ENCODE measurements at regions not wholly inside any gene's neighbourhood (a gene's known extent, or its start where the extent isn't known, plus 50 kb on each side); places are given as distances from the start of the nearest gene placed in this dataset.

- Histone ChIP-seq H3K4me3 (replicated peaks in 1 of 2; ENCODE audit: low read depth in 1 of 2, low read length in 2 of 2) (no peak overlapping the region), H3K9me3 (ENCODE audit: control insufficient read depth in 1 of 2, insufficient read depth in 1 of 2, low read depth in 1 of 2, low read length in 2 of 2) (no peaks in the 10 kb centered on the region), H3K4me2 (ENCODE audit: low read length) (no peak overlapping the region), H3K36me3 (ENCODE audit: control insufficient read depth in 1 of 2, insufficient read depth in 2 of 2, low read length in 2 of 2) (no peaks in the 10 kb centered on the region), H2AFZ (ENCODE audit: low read depth, low read length, poor library complexity, severe bottlenecking) (no peak overlapping the region), H3K9ac (ENCODE audit: low read length) (no peak overlapping the region), H3K27ac (ENCODE audit: low read depth, low read length) (no peak overlapping the region), H3K27me3 (ENCODE audit: insufficient read depth, low read length) (no peaks in the 10 kb centered on the region), H3K79me2 (ENCODE audit: insufficient read depth, low read length) (no peaks in the 10 kb centered on the region), H4K20me1 (ENCODE audit: insufficient read depth) (no peaks in the 10 kb centered on the region), H3K9me2 (ENCODE audit: insufficient read depth) (no peaks in the 10 kb centered on the region), H3K4me1 (ENCODE audit: control insufficient read depth in 1 of 2, insufficient read depth in 2 of 2, low read length in 2 of 2) (peaks cover 0 to 8% of the 10 kb centered on the region in 2 experiments; a peak in 1 of 4 replicates)
- CTCF ChIA-PET, result no interaction called here
- intact Hi-C loops (cut with micrococcal nuclease), result no loop called here
- POLR2A ChIA-PET, result no interaction called here
- no TSS peak for BruUV-seq (replicated peaks)
- TF ChIP-seq EZH2 (IDR thresholded peaks at IDR 0.05) (no peak), SP1 (IDR thresholded peaks at IDR 0.05; ENCODE audit: low read depth) (no peak), TCF7L2 (IDR thresholded peaks at IDR 0.05; ENCODE audit: borderline replicate concordance, extremely low read depth, insufficient read depth, insufficient read length) (peak; percentile 46)
- RAD21 ChIA-PET (ENCODE audit: low non-redundant PET in 1 of 2, low total read pairs in 2 of 2, uncharacterized antibody in 2 of 2, unreplicated experiment in 2 of 2), result no interaction called here
- no peak for DNase-seq (ENCODE audit: low read depth, low spot score)
- no peak for ATAC-seq
These were observed 345.6 kb downstream of the SPRY2 start for GRCh38 chr13:79995334-79995733.

- H4K20me1 ChIP-seq (ENCODE audit: insufficient read depth), result no peaks in the 10 kb centered on the region
- H3K36me3 ChIP-seq (ENCODE audit: control insufficient read depth in 1 of 2, insufficient read depth in 2 of 2, low read length in 2 of 2), result no peaks in the 10 kb centered on the region
- intact Hi-C loops (cut with micrococcal nuclease), result no loop called here
- H3K79me2 ChIP-seq (ENCODE audit: insufficient read depth, low read length), result no peaks in the 10 kb centered on the region
- ChIA-PET RAD21 (ENCODE audit: low non-redundant PET in 1 of 2, low total read pairs in 2 of 2, uncharacterized antibody in 2 of 2, unreplicated experiment in 2 of 2) (no interaction called here), CTCF (no interaction called here), POLR2A (no interaction called here)
- no peak overlapping the region for H3K4me2 ChIP-seq (ENCODE audit: low read length)
- no peak for DNase-seq (ENCODE audit: low read depth, low spot score)
- H3K27ac ChIP-seq (ENCODE audit: low read depth, low read length), result no peak overlapping the region
- no TSS peak for BruUV-seq (replicated peaks)
- no peaks in the 10 kb centered on the region for H3K9me3 ChIP-seq (ENCODE audit: control insufficient read depth in 1 of 2, insufficient read depth in 1 of 2, low read depth in 1 of 2, low read length in 2 of 2)
- H3K9ac ChIP-seq (ENCODE audit: low read length), result no peak overlapping the region
- H3K4me3 ChIP-seq (replicated peaks in 1 of 2; ENCODE audit: low read depth in 1 of 2, low read length in 2 of 2), result no peak overlapping the region
- H2AFZ ChIP-seq (ENCODE audit: low read depth, low read length, poor library complexity, severe bottlenecking), result no peak overlapping the region
- H3K27me3 ChIP-seq (ENCODE audit: insufficient read depth, low read length), result no peaks in the 10 kb centered on the region
- peaks cover 0 to 21% of the 10 kb centered on the region in 2 experiments; a peak in 1 of 4 replicates for H3K4me1 ChIP-seq (ENCODE audit: control insufficient read depth in 1 of 2, insufficient read depth in 2 of 2, low read length in 2 of 2)
- H3K9me2 ChIP-seq (ENCODE audit: insufficient read depth), result no peaks in the 10 kb centered on the region
- no peak for ATAC-seq
- TF ChIP-seq ZNF274 (IDR thresholded peaks at IDR 0.05; ENCODE audit: low read depth, low read length) (no peak), SIN3A (IDR thresholded peaks at IDR 0.05; ENCODE audit: low read depth) (no peak), EGR1 (IDR thresholded peaks at IDR 0.05; ENCODE audit: low read depth) (no peak), ZBTB33 (IDR thresholded peaks at IDR 0.05; ENCODE audit: extremely low read depth, insufficient replicate concordance, low read length) (no peak), SP1 (IDR thresholded peaks at IDR 0.05; ENCODE audit: low read depth) (no peak), MAX (IDR thresholded peaks at IDR 0.05) (no peak), ATF3 (IDR thresholded peaks at IDR 0.05) (no peak), CTCF (IDR thresholded peaks at IDR 0.05 in 2 of 3, conservative IDR thresholded peaks at IDR 0.05 in 1 of 3; ENCODE audit: borderline replicate concordance in 1 of 3, insufficient read depth in 1 of 3, low read depth in 2 of 3, low read length in 2 of 3) (no peak), CEBPB (IDR thresholded peaks at IDR 0.05; ENCODE audit: low read depth) (no peak), EZH2phosphoT487 (IDR thresholded peaks at IDR 0.05; ENCODE audit: borderline replicate concordance) (no peak), RAD21 (IDR thresholded peaks at IDR 0.05; ENCODE audit: low read depth) (no peak), POLR2AphosphoS5 (IDR thresholded peaks at IDR 0.05; ENCODE audit: low read depth, low read length) (no peak), YY1 (IDR thresholded peaks at IDR 0.05; ENCODE audit: extremely low read depth, insufficient replicate concordance, low read depth, low read length) (no peak), TCF7L2 (IDR thresholded peaks at IDR 0.05; ENCODE audit: borderline replicate concordance, extremely low read depth, insufficient read depth, insufficient read length) (no peak), EZH2 (IDR thresholded peaks at IDR 0.05) (no peak), ELF1 (IDR thresholded peaks at IDR 0.05; ENCODE audit: borderline replicate concordance, low read depth) (no peak), SRF (IDR thresholded peaks at IDR 0.05; ENCODE audit: low read depth) (no peak)
These were observed 348.8 kb downstream of the SPRY2 start for GRCh38 chr13:79992111-79992510.
